Astrocyte (in vitro differentiated cells and primary cell): ENCODE measurements at regions not wholly inside any gene's neighbourhood (a gene's known extent, or its start where the extent isn't known, plus 50 kb on each side); places are given as distances from the start of the nearest gene placed in this dataset.

Experiments used
- EZH2 ChIP-seq: IDR thresholded peaks from 2 replicates; pipeline ENCODE4 v1.6.1; 2012; ENCODE audit warnings: mild to moderate bottlenecking, low read length, inconsistent platforms; ENCODE audit not compliant: insufficient read depth
- TF ChIP-seq, protein P1 (sequence below): IDR thresholded peaks from 2 replicates; pipeline ENCODE4 v1.5.1; 2011; ENCODE audit warnings: low read depth, mild to moderate bottlenecking, inconsistent platforms, low read length, moderate library complexity; ENCODE audit not compliant: insufficient read depth

- TF ChIP-seq, protein P1, sequence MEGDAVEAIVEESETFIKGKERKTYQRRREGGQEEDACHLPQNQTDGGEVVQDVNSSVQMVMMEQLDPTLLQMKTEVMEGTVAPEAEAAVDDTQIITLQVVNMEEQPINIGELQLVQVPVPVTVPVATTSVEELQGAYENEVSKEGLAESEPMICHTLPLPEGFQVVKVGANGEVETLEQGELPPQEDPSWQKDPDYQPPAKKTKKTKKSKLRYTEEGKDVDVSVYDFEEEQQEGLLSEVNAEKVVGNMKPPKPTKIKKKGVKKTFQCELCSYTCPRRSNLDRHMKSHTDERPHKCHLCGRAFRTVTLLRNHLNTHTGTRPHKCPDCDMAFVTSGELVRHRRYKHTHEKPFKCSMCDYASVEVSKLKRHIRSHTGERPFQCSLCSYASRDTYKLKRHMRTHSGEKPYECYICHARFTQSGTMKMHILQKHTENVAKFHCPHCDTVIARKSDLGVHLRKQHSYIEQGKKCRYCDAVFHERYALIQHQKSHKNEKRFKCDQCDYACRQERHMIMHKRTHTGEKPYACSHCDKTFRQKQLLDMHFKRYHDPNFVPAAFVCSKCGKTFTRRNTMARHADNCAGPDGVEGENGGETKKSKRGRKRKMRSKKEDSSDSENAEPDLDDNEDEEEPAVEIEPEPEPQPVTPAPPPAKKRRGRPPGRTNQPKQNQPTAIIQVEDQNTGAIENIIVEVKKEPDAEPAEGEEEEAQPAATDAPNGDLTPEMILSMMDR: no peak
- no peak for TF ChIP-seq EZH2
Measured at GRCh38 chr6:19287928-19288327, 549.2 kb upstream of the ID4 start.
